H7 (cell line): ENCODE measurements at regions not wholly inside any gene's neighbourhood (a gene's known extent, or its start where the extent isn't known, plus 50 kb on each side); places are given as distances from the start of the nearest gene placed in this dataset.

Experiments
- DNase-seq: peaks from one replicate; pipeline ENCODE4 v3.0.0; 2012
- H3K27me3 ChIP-seq: 2 replicates; pipeline ENCODE4 v1.6.0; 2011; ENCODE audit warnings: mild to moderate bottlenecking, low read length; ENCODE audit not compliant: control insufficient read depth, insufficient read depth
- H3K36me3 ChIP-seq: replicated peaks from 2 replicates; pipeline ENCODE4 v1.5.1; 2011; ENCODE audit warnings: low read length; ENCODE audit not compliant: control insufficient read depth, insufficient read depth
- H3K4me3 ChIP-seq: 2 replicates; pipeline ENCODE4 v1.5.1; 2011; ENCODE audit warnings: low read depth, mild to moderate bottlenecking, control low read depth, low read length, moderate library complexity; ENCODE audit not compliant: insufficient read depth

DNA sequence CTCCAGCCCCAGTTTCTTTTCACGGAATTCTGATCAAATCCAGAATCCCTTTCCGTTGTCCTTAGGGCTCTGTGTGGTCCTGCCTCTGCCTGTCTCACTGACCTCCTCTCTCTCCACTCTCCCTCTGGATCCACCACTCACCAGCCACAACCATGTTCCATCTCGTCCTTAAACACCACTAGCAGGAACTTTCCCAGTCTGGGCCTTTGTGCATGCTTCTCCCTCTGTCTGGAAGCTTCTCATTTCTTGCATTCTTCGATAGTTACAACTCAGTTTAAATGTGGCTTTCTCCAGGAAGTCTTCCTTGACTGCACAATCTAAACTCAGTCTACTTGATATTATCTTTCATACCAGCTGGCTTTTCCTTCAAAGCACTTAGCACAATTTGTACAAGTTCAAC, 117.7 kb upstream of the MSX2 start:
- H3K27me3 ChIP-seq = no peaks in the 10 kb centered on the region
- no peaks in the 10 kb centered on the region for H3K36me3 ChIP-seq
- DNase-seq = no peak
- H3K4me3 ChIP-seq = no peak overlapping the region

DNA sequence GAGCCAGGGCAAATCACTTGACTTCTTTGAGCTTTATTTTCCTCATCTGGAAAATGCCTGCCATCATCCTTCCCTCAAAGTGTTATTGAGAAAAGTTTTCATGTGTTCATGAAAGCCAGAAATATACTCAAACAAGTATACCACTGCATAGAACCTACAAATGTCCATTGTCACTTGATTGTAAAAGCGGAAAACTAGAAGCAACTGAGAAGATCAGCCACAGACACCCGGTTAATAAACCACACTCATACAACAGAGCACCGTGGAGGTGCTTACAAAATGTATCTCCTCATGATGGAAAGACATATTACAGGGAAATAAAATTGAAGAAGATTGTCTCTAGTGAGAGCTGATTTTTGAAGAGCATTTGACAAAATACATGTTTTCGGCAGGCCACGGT, 117.2 kb upstream of the MSX2 start:
- Histone ChIP-seq H3K27me3 (no peaks in the 10 kb centered on the region), H3K36me3 (no peaks in the 10 kb centered on the region), H3K4me3 (no peak overlapping the region)
- no peak for DNase-seq

DNA sequence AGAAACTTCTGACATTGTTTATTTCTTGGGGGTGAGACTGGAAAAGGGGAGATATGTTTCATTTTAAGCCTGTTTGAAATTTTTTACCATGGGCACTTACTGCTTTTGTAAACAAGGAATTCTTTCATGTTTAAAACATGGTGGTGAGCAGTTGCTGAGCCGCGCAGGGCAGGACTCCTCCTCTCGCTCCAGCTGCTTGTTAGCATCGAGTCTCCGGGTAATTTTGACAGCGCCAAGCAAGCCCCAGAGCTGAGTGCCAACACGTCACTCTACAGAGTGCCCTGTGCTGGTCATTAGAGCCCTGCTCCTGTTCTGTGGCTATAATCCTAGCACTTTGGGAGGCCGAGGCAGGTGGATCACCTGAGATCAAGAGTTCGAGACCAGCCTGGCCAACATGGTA, 116.5 kb upstream of the MSX2 start:
- no peak overlapping the region for H3K4me3 ChIP-seq
- no peaks in the 10 kb centered on the region for H3K36me3 ChIP-seq
- H3K27me3 ChIP-seq = no peaks in the 10 kb centered on the region
- DNase-seq = no peak

DNA sequence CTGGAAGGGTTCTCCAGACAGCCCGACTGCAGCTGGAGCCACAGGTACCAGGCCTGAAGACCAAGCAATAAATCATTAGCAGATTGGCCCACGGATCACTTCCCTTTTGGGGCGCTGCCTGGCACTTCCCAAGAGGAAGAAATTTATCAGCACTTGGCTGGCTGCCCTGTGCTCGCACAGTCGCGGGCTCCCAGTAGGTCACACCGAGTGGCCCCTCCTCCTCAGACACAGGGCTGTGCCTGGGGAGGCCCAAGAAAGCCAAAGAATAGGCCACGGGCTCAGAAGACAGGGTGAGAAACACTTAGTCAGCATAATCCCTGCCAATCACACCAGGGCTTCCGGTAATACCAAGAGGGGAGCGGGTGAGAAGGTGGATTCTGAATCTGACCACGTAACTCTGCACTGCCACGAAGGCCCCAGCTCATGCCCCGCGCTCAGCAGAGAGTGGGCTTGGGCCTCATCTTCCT, 115.7 kb upstream of the MSX2 start:
- Histone ChIP-seq H3K27me3 (no peaks in the 10 kb centered on the region), H3K36me3 (no peaks in the 10 kb centered on the region), H3K4me3 (no peak overlapping the region)
- no peak for DNase-seq

DNA sequence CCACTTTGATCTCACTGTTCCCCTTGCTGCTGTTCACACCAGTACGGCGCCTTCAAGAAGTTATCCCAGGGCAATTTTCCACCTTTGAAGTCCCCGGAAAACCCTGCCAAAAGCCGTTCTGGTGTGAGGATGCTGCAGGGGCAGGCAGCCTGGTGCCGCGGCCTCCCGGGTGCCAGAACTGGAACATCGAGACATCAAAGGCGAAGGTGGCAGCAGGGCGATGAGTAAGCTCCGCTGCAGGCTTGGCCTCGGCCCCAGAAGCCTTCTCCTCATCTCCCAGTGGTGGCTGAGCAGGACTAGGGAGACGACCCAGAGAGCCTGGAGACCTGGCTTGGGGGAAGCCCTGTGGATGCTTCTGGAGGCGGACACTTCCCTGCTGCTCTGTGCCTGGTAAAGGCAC, 115.3 kb upstream of the MSX2 start:
- H3K4me3 ChIP-seq = no peak overlapping the region
- DNase-seq = no peak
- H3K36me3 ChIP-seq = no peaks in the 10 kb centered on the region
- no peaks in the 10 kb centered on the region for H3K27me3 ChIP-seq

DNA sequence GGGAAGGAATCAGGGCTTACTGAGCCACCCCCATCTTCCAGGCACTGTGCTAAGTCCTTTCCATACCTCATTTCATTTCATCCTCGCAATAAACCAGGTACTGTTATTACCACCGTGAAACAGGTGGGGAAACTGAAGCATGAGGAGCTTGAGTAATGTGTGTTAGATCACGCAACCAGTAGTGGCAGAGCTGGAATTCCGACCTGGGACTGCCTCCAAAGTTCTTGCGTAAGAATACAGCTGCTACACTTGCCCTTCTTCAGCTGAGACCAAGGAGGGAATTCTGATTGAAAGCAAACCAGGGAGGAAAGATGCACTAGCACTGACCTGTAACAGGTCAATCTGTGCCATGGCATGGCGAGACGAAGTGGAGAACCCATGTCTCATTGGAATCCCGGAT, 113.4 kb upstream of the MSX2 start:
- H3K36me3 ChIP-seq = no peaks in the 10 kb centered on the region
- DNase-seq = no peak
- H3K27me3 ChIP-seq = no peaks in the 10 kb centered on the region
- H3K4me3 ChIP-seq = no peak overlapping the region

DNA sequence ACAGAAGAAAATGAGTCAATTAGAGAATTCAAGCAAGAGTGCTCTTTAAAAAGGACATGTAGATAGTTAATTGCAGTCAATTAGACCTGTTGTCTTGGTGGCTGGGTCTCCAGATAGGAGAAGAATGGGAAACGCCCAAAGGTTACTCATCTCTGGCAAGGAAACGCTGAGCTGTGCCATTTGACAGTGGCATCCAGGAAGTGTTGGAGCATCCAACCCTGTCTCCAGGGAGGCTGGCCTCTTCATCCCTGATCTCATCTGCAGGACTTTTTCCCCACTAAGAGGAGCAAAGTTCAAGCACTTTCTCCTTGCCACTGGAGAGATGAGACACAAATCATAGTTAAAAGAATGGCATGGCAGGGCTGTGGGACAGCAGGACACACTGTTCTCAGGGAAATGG, 111.7 kb upstream of the MSX2 start:
- DNase-seq = no peak
- Histone ChIP-seq H3K4me3 (no peak overlapping the region), H3K27me3 (no peaks in the 10 kb centered on the region), H3K36me3 (no peaks in the 10 kb centered on the region)

DNA sequence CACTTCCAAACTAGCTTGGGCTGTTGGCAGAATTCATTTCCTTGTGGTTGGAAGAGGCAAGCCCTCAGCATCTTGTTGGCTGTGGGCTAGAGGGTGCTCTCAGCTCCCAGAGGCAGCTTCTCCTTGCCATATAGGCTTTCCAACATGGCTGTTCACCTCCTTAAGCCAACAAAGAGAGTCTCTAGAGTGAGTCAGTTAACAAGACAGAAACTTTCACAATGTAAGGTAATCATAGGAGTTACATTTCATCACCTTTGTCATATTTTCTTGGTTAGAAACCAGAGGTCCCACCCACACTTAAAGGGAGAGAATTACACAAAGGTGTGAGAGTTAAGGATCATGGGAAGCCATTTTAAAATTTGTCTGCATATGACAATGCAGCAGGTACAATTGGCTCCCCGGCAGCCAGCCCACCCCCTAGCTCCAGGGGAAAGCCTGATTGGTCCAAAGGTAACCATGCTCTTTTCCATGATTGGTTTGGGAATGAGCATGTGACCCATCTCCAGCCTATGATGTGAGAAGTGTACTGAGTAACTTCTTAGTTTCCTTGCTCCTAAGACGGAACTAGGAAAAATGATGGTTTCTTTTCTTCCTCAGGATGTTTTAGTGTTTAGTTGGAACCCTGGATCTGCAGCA, 109.8 kb upstream of the MSX2 start:
- Histone ChIP-seq H3K4me3 (no peak overlapping the region), H3K36me3 (no peaks in the 10 kb centered on the region), H3K27me3 (no peaks in the 10 kb centered on the region)
- no peak for DNase-seq

DNA sequence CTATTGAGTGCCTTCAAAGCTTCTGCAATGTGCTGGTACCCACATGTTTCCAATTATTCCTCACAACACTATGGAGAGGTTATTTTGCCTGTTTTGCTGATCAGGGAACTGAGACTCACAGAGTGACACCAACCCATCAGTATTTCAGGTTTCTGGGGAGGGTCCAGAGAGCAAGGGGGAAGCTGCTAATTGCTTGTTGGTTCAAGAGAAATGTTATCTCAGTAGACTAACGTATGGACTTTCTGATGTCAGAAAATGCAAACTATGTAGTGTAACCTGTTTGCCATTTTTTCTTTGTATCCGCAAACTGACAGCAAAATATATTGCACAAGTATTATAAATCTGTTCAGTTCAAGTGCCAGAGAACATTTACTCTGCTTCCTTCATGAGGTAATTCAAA, 108.3 kb upstream of the MSX2 start:
- no peaks in the 10 kb centered on the region for H3K27me3 ChIP-seq
- H3K36me3 ChIP-seq = no peaks in the 10 kb centered on the region
- DNase-seq = no peak
- no peak overlapping the region for H3K4me3 ChIP-seq

DNA sequence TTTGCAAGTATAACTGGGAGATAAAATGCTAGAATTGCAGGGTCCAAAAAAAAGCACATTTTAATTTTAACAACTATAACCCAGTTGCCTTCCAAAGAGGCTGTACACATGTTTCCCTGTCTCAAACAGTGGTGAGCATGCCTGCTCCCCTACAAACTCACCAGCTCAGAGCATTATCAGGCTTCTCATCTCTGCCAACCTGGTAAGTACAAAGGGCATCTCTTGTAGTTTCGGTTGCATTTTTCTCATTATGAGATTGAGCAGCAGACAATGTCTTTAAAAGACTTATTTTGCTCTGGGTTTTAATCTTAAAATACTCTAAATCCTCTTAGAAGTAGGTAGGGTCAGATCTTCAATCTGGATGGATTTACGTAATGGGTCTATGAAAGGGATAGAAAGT, 107.1 kb upstream of the MSX2 start:
- H3K4me3 ChIP-seq = no peak overlapping the region
- DNase-seq = no peak
- H3K27me3 ChIP-seq = no peaks in the 10 kb centered on the region
- no peaks in the 10 kb centered on the region for H3K36me3 ChIP-seq

DNA sequence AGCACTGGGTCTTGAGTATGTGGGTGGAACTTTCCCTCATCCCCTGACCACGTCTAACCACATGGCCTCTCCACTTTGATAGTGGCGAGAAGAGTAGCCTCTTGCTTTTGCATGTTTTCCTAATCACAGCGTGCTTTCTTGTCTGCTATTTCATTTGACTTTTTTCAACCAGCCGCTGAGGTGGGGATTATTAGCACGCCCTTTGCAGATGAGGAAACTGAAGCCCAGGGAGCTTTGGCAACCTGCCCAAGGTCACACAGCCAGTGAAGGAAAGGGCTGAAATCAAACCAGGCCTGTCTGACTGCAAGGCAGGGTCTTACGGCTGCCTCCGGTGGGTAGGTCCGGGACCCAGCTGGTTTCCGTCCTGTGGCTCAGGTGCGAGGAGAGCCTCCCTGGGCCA, 106.5 kb upstream of the MSX2 start:
- DNase-seq = no peak
- H3K27me3 ChIP-seq = no peaks in the 10 kb centered on the region

DNA sequence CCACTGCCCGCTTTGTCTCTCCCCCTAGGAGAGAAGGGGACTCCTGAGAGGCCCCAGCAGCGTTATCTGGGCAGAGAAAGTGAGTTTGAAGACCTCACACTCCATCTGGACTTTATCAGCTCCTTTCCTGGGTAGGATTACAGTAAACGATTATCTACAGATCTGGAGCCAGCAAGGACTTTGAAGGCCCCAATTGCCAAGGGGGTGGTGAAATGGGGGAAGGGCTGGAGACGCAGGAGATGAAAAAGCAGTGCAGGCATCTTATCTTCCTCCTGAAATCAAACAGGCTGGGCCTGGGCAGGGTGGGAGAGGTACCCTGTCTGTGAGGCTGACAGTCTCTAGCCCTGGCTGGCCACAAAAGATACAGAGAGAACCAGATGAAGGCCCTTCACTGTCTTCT, 105.8 kb upstream of the MSX2 start:
- no peak for DNase-seq
- no peaks in the 10 kb centered on the region for H3K27me3 ChIP-seq
- H3K36me3 ChIP-seq = no peaks in the 10 kb centered on the region
- H3K4me3 ChIP-seq = no peak overlapping the region

More for the DNA sequence above, 106.5 kb upstream of the MSX2 start:
- Histone ChIP-seq H3K4me3 (no peak overlapping the region), H3K36me3 (no peaks in the 10 kb centered on the region)

DNA sequence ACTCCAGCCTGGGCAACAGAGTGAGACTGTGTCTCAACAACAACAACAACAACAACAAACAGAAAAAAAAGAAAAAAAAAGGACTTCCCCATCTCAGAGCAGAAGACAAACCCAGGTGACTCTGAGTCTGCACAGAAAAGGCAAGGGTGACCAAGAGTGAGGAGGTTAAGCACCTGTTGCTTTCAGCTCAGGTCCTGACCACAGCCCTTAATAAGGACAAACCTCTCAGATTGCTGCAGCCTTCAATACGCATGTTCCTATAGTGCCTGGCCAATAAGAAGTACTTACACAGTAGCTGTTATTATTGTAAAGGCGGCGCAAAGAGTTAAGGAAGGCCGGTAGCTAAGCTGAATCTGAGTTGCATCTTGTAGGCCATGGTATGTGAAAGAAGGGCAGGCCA, 102.3 kb upstream of the MSX2 start:
- Histone ChIP-seq H3K36me3 (no peaks in the 10 kb centered on the region), H3K4me3 (no peak overlapping the region), H3K27me3 (no peaks in the 10 kb centered on the region)
- no peak for DNase-seq

DNA sequence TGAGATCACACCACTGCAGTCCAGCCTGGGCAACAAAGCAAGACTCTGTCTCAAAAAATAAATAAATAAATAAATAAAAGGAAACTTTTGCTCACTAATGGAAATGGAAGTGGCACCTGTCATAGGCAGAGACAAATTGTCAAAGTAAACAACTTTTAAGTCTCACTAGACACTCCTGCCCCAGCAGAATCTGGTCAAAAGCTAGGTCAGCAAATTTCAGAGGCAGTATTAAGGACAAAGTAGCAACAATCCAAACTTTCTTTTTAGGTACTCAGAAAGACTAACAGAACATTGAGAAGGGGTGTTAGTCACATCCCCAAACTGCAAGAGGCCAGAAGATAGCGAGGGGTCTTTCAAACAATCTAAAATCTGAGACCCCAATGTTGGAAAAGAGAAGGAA, 101.4 kb upstream of the MSX2 start:
- DNase-seq = no peak
- Histone ChIP-seq H3K27me3 (no peaks in the 10 kb centered on the region), H3K36me3 (no peaks in the 10 kb centered on the region), H3K4me3 (no peak overlapping the region)

DNA sequence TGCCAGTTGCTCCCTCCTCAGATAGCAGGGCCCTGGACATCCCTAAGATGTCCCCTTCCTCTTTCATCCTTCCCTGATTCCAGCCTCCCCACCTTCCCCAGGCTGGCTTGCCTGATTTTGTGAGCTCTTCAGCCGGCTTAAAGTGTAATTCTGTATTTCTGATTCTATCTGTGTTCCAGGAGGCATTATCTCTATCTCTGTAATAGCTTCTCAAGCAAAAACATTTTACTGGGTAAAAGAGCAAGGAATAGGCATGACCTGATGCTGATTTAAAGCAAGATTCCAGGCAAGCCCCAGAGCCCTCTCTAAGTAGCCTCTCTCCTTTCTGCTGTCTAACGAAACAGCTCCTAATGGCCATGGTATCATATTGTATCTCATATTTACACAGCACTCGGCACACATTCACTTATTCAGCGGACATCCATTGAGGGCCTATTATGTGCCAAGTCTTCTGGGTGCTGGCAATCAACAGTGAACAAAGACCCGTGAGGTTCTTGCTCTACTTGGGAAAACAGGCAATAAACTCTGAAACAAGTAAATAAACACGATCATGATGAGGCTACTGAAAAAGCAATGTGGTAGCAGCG, 100.9 kb upstream of the MSX2 start:
- no peaks in the 10 kb centered on the region for H3K27me3 ChIP-seq
- DNase-seq = no peak
- H3K4me3 ChIP-seq = no peak overlapping the region
- no peaks in the 10 kb centered on the region for H3K36me3 ChIP-seq
